ENCODE measurements at regions not wholly inside any gene's neighbourhood (a gene's known extent, or its start where the extent isn't known, plus 50 kb on each side); places are given as distances from the start of the nearest gene placed in this dataset.
"Not testable (repeated sequence)": the region's sequence is repeated elsewhere in the genome, so short reads cannot be mapped to it uniquely, and the experiment has no call there.

DNA sequence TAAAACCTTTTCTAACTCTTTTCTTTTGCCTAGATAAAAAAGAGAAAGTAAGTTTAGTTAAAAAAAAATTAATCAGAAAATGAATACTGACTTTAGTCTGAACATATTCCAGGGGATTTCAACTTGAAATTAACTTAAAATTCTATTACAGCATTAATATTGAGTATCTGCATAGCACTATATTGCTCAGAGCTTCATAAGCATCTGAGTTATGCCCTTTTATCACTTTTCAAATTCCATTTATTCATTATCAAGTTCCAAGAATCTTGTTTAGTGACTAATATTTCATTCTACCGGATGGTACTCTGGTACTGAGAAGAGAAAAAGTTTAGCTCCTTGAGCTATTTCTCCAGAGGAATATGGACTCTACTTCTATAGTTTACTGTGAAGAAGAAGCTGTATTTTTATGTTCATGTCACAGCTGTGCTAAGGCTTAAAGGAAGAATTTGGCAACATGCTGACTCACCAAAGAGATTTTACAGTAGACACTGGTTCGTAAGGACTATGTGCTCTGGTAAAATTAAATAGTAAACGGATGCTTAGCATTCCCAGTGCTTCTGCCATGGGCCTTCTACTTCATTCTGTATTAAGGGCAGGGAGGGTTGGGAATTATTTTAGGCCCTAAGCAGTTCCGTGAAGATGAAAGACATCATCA is 285.2 kb upstream of the SEMA6A start:
- Histone ChIP-seq H3K4me1 (ENCODE audit: control insufficient read depth, low read length) (peaks cover 26% of the 10 kb centered on the region), H3K79me2 (ENCODE audit: control insufficient read depth, low read length) (no peaks in the 10 kb centered on the region)

DNA sequence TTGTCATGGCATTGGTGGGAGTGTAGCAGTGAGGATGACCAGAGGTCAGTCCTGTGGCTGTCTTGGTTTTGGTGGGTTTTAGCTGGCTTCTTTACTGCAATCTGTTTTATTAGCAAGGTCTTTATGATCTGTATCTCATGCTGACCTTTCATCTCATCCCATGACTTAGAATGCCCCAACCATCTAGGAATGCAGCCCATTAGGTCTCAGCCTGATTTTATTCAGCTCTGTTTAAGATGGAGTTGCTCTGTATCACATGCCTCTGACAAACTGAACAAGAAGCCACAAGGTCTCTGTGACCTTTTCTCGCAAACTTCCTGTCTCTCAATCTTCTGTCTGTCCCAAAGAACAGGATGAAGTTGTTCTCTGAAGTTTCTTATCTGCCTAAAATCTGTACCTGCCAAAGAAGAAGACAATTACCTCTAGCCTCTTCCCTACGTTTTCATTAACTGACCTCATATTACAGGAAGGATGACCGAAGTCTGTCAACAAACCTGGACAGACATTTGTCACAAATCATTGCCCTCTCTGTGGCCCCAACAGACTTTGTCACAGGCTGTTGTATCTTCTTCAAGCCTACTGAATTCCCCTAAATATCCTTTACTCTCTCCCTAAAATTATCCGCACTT is 284.2 kb upstream of the SEMA6A start:
- Histone ChIP-seq H3K9me2 (replicated peaks; ENCODE audit: control insufficient read depth, low read length) (no peaks in the 10 kb centered on the region), H3K27ac (ENCODE audit: low read depth, low read length) (no peak overlapping the region), H3K4me3 (ENCODE audit: low read length) (no peak overlapping the region), H3K27me3 (ENCODE audit: control insufficient read depth, low read length) (no peaks in the 10 kb centered on the region), H3F3A (ENCODE audit: control insufficient read depth, insufficient read depth) (no peaks in the 10 kb centered on the region), H4K20me1 (ENCODE audit: control insufficient read depth, insufficient read depth, low read depth, low read length) (no peaks in the 10 kb centered on the region), H3K36me3 (ENCODE audit: control insufficient read depth, low read length) (no peaks in the 10 kb centered on the region), H3K4me1 (ENCODE audit: control insufficient read depth, low read length) (peaks cover 17% of the 10 kb centered on the region), H3K79me2 (ENCODE audit: control insufficient read depth, low read length) (no peaks in the 10 kb centered on the region), H3K9me3 (ENCODE audit: control insufficient read depth, insufficient read depth, low read length) (no peaks in the 10 kb centered on the region), H3K4me2 (ENCODE audit: low read length) (no peak overlapping the region)
- TF ChIP-seq EZH2phosphoT487 (IDR thresholded peaks at IDR 0.05; ENCODE audit: borderline replicate concordance, low read length) = no peak
- TF ChIP-seq CTCF (IDR thresholded peaks at IDR 0.05; ENCODE audit: low read depth, low read length, poor library complexity, severe bottlenecking) = no peak

More for the DNA sequence above, 285.2 kb upstream of the SEMA6A start:
- H3F3A ChIP-seq (ENCODE audit: control insufficient read depth, insufficient read depth) = no peaks in the 10 kb centered on the region
- H4K20me1 ChIP-seq (ENCODE audit: control insufficient read depth, insufficient read depth, low read depth, low read length) = no peaks in the 10 kb centered on the region
- no peak overlapping the region for H3K27ac ChIP-seq (ENCODE audit: low read depth, low read length)
- H3K36me3 ChIP-seq (ENCODE audit: control insufficient read depth, low read length) = no peaks in the 10 kb centered on the region
- no peak for TF ChIP-seq EZH2phosphoT487 (IDR thresholded peaks at IDR 0.05; ENCODE audit: borderline replicate concordance, low read length)
- TF ChIP-seq CTCF (IDR thresholded peaks at IDR 0.05; ENCODE audit: low read depth, low read length, poor library complexity, severe bottlenecking) = no peak
- H3K9me2 ChIP-seq (replicated peaks; ENCODE audit: control insufficient read depth, low read length) = no peaks in the 10 kb centered on the region
- no peak overlapping the region for H3K4me2 ChIP-seq (ENCODE audit: low read length)
- no peaks in the 10 kb centered on the region for H3K9me3 ChIP-seq (ENCODE audit: control insufficient read depth, insufficient read depth, low read length)
- H3K27me3 ChIP-seq (ENCODE audit: control insufficient read depth, low read length) = no peaks in the 10 kb centered on the region
- no peak overlapping the region for H3K4me3 ChIP-seq (ENCODE audit: low read length)

DNA sequence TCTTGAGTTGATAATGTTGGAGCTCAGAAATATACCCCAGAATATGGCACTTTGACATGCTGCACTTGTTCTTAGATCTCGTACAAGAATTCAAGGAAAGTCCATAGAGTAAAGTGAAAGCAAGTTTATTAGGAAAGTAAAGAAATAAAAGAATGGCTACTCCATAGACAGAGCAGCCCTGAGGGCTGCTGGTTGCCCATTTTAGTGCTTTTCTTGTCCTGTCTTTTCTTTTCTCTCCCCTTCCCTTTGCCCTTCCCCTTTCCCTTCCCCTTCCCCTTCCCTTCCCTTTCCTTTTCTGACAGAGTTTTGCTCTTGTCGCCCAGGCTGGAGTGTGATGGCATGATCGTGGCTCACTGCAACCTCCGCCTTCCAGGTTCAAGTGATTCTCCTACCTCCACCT is 283.4 kb upstream of the SEMA6A start:
- H3K4me3 ChIP-seq (ENCODE audit: low read length); H3F3A ChIP-seq (ENCODE audit: control insufficient read depth, insufficient read depth); H3K27me3 ChIP-seq (ENCODE audit: control insufficient read depth, low read length); H3K4me2 ChIP-seq (ENCODE audit: low read length); H3K79me2 ChIP-seq (ENCODE audit: control insufficient read depth, low read length); H4K20me1 ChIP-seq (ENCODE audit: control insufficient read depth, insufficient read depth, low read depth, low read length); H3K9me2 ChIP-seq (replicated peaks; ENCODE audit: control insufficient read depth, low read length); H3K27ac ChIP-seq (ENCODE audit: low read depth, low read length); H3K36me3 ChIP-seq (ENCODE audit: control insufficient read depth, low read length); H3K9me3 ChIP-seq (ENCODE audit: control insufficient read depth, insufficient read depth, low read length): not testable (repeated sequence)
- H3K4me1 ChIP-seq (ENCODE audit: control insufficient read depth, low read length) = peaks cover 14% of the 10 kb centered on the region

DNA sequence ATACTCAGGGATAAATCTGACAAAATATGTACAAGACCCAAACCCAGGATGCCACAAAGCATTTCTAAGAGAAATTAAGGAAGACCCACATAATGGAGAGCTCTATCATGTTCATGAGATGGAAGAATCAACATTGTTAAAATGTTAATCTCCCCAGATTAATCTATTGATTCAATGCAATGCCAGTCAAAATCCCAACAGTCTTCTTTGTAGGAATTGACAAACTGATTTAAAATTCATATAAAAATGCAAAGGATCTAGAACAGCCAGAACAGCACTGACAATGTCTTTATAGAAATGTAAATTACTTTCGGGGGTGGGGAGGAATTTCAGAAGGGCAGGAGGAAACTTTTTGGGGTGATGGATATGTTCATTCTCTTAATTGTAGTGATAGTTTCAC is 281.6 kb upstream of the SEMA6A start:
- Histone ChIP-seq H3K27ac (ENCODE audit: low read depth, low read length) (no peak overlapping the region), H3K79me2 (ENCODE audit: control insufficient read depth, low read length) (no peaks in the 10 kb centered on the region), H3K9me3 (ENCODE audit: control insufficient read depth, insufficient read depth, low read length) (no peaks in the 10 kb centered on the region), H3K4me2 (ENCODE audit: low read length) (no peak overlapping the region), H3F3A (ENCODE audit: control insufficient read depth, insufficient read depth) (no peaks in the 10 kb centered on the region), H3K9me2 (replicated peaks; ENCODE audit: control insufficient read depth, low read length) (no peaks in the 10 kb centered on the region), H3K4me3 (ENCODE audit: low read length) (no peak overlapping the region), H3K4me1 (ENCODE audit: control insufficient read depth, low read length) (peaks cover 22% of the 10 kb centered on the region), H3K36me3 (ENCODE audit: control insufficient read depth, low read length) (no peaks in the 10 kb centered on the region), H3K27me3 (ENCODE audit: control insufficient read depth, low read length) (no peaks in the 10 kb centered on the region), H4K20me1 (ENCODE audit: control insufficient read depth, insufficient read depth, low read depth, low read length) (no peaks in the 10 kb centered on the region)
- TF ChIP-seq CTCF (IDR thresholded peaks at IDR 0.05; ENCODE audit: low read depth, low read length, poor library complexity, severe bottlenecking) (no peak), EZH2phosphoT487 (IDR thresholded peaks at IDR 0.05; ENCODE audit: borderline replicate concordance, low read length) (no peak)
